Glutamatergic neuron (in vitro differentiated cells): ENCODE measurements at regions not wholly inside any gene's neighbourhood (a gene's known extent, or its start where the extent isn't known, plus 50 kb on each side); places are given as distances from the start of the nearest gene placed in this dataset.

Source experiments
- DNase-seq: peaks from one replicate; pipeline ENCODE4 v3.0.0; 2022
- H3K27ac Mint-ChIP-seq: one replicate; pipeline ENCODE4 v1.8.0; 2020; ENCODE audit warnings: mild to moderate bottlenecking, mixed read lengths, inconsistent platforms; ENCODE audit not compliant: unreplicated experiment
- H3K27me3 Mint-ChIP-seq: one replicate; pipeline ENCODE4 v1.8.0; 2020; ENCODE audit warnings: mild to moderate bottlenecking, moderate library complexity, mixed read lengths, inconsistent platforms; ENCODE audit not compliant: unreplicated experiment
- H3K36me3 Mint-ChIP-seq: one replicate; pipeline ENCODE4 v1.8.0; 2020; ENCODE audit warnings: mild to moderate bottlenecking, mixed read lengths, inconsistent platforms; ENCODE audit not compliant: unreplicated experiment
- H3K4me1 Mint-ChIP-seq: one replicate; pipeline ENCODE4 v1.8.0; 2020; ENCODE audit warnings: mild to moderate bottlenecking, low read depth, mixed read lengths, inconsistent platforms; ENCODE audit not compliant: unreplicated experiment
- H3K4me3 Mint-ChIP-seq: one replicate; pipeline ENCODE4 v1.8.0; 2020; ENCODE audit warnings: mild to moderate bottlenecking, mixed read lengths, inconsistent platforms; ENCODE audit not compliant: unreplicated experiment
- H3K9me3 Mint-ChIP-seq: one replicate; pipeline ENCODE4 v1.8.0; 2020; ENCODE audit warnings: mild to moderate bottlenecking, moderate library complexity, mixed read lengths, inconsistent platforms; ENCODE audit not compliant: unreplicated experiment
- TF ChIP-seq, protein P1 (sequence below): fragments of 200-600 bp; sonication (generic); IDR thresholded peaks from one replicate; pipeline ENCODE4 v1.5.0; 2021; ENCODE audit not compliant: partially characterized antibody, unreplicated experiment

DNA sequence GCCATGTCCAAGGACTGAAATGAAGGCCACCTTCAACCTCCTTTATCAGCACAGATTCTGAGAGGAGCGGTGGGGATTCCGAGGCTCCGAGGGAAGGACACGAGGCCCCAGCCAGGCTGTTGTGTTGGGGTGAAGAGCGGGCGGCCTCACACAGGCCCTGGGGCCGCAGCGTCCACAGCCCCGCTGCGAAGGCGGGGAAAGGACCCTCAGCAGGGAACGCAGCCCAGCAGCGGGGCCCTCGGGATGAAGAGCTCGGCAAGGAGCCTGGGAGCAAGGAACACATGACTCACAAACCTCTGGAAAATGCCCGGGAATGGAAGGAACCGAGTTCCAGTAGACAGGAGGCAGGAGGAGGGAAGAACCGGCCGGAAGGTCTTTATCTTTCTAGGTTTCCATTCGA, 227.2 kb downstream of the BRD1 start:
- Mint-ChIP-seq H3K27me3 (peaks cover 3% of the 10 kb centered on the region), H3K4me3 (no peak overlapping the region), H3K36me3 (no peaks in the 10 kb centered on the region), H3K4me1 (no peaks in the 10 kb centered on the region), H3K27ac (no peak overlapping the region), H3K9me3 (peaks cover 5% of the 10 kb centered on the region)
- no peak for DNase-seq
- TF ChIP-seq, protein P1, sequence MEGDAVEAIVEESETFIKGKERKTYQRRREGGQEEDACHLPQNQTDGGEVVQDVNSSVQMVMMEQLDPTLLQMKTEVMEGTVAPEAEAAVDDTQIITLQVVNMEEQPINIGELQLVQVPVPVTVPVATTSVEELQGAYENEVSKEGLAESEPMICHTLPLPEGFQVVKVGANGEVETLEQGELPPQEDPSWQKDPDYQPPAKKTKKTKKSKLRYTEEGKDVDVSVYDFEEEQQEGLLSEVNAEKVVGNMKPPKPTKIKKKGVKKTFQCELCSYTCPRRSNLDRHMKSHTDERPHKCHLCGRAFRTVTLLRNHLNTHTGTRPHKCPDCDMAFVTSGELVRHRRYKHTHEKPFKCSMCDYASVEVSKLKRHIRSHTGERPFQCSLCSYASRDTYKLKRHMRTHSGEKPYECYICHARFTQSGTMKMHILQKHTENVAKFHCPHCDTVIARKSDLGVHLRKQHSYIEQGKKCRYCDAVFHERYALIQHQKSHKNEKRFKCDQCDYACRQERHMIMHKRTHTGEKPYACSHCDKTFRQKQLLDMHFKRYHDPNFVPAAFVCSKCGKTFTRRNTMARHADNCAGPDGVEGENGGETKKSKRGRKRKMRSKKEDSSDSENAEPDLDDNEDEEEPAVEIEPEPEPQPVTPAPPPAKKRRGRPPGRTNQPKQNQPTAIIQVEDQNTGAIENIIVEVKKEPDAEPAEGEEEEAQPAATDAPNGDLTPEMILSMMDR = no peak

DNA sequence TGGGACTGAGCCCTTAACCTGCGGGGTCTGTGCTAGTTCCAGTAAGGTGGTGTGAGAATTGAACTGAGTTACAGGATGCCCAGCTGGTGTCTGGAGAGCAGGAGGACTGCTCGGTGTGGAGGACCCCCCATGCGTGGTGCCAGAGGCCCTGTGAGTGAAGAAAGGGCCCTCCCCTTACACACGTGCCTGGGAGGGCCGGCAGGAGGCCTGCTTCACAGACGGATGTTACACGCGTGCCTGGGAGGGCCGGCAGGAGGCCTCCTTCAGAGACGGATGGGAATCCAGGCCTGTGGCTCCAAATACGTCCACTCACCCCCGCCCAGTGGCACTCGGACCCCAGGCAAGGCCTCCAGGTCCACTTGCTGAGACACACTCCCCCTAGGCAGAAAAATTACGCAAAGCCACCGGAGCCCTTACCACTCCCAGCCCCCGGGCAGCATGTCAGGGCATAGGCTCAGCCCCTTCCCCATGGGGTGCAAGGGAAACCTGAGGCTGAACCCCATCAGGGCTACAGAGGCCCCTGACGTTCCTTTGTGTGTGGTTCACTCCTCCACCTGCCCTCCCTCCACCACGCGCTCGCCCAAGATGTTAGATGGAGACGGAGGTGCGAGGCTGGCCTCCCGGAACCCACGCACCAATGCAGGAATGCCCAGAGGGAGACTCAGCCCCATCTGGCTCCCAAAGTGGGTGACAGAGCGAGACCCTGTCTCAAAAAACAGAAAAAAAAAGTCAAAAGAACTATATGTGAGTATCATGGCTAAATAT, 227.8 kb downstream of the BRD1 start:
- H3K36me3 Mint-ChIP-seq = no peaks in the 10 kb centered on the region
- DNase-seq = no peak
- H3K4me1 Mint-ChIP-seq = no peaks in the 10 kb centered on the region
- H3K4me3 Mint-ChIP-seq = no peak overlapping the region
- TF ChIP-seq, protein P1 = no peak
- H3K27ac Mint-ChIP-seq = no peak overlapping the region
- peaks cover 5% of the 10 kb centered on the region for H3K9me3 Mint-ChIP-seq
- peaks cover 3% of the 10 kb centered on the region for H3K27me3 Mint-ChIP-seq

DNA sequence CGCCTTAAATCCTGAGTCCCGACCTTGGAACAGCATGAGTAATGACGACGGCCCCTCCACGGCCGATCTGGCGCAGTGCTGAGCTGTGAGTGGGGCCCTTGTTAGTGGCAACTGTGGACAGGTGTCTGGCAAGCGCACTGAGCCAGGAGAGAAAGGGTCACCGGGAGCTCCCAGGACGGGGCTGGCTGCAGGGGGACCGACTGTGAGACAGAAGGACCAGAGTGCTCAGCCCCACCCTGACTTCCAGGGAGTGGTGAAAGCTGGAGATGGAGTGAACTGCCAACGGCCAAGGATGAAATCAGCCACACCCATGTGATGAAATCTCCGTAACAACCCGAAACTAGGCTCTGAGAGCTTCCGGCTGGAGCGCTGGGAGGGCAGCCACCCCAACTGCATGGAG, 228.6 kb downstream of the BRD1 start:
- Mint-ChIP-seq H3K4me3 (no peak overlapping the region), H3K36me3 (no peaks in the 10 kb centered on the region), H3K27me3 (peaks cover 3% of the 10 kb centered on the region), H3K4me1 (no peaks in the 10 kb centered on the region), H3K27ac (no peak overlapping the region), H3K9me3 (peaks cover 8% of the 10 kb centered on the region)
- TF ChIP-seq, protein P1 = no peak
- no peak for DNase-seq

DNA sequence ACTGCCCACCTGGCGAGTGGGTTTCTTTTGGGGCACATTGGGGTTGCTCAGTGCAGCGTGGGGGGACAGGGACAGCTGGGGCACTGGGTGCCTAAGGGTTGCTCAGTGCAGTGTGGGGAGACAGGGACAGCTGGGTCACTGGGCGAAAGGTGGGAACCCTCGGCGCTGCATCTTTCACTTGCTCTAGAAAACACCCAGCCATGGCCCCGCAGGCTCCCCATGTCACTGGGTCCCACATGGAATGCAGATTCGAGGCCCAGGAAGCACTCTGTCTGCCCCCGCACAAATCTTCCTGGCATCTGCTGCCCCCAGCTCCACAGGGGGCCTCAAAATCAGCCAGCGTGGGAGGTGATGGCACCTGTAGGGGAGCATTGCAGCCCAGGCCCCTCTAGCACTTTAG, 229.3 kb downstream of the BRD1 start:
- H3K27ac Mint-ChIP-seq = no peak overlapping the region
- H3K4me3 Mint-ChIP-seq = no peak overlapping the region
- H3K36me3 Mint-ChIP-seq = no peaks in the 10 kb centered on the region
- H3K4me1 Mint-ChIP-seq = no peaks in the 10 kb centered on the region
- TF ChIP-seq, protein P1 = no peak
- H3K9me3 Mint-ChIP-seq = peaks cover 10% of the 10 kb centered on the region
- DNase-seq = no peak
- peaks cover 3% of the 10 kb centered on the region for H3K27me3 Mint-ChIP-seq

DNA sequence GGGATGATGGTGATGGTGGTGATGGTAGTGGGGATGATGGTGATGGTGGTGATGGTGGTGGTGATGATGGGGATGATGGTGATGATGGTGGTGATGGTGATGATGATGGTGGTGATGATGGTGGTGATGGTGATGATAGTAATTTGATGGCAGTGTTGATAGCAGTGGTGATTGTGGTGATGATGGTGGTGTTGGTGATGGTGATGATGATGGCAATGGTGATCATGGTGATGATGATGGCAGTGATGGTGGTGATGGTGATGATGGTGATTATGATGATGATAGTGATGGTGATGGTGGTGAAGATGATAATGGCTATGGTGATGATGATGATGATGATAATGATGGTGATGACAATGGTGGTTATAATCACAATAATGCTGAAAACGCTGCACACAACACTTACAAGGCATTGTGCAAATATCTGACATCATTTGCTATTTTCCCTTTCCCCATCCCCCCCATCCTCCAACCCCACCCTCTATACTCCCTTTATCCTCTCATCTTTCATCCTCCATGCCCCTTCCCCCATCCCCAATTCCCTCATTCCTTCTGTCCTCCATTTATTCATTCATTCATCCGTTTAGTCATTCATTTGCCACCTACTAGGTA, 230.1 kb downstream of the BRD1 start:
- Mint-ChIP-seq H3K27me3 (peaks cover 3% of the 10 kb centered on the region), H3K9me3 (peaks cover 10% of the 10 kb centered on the region)
- DNase-seq = no peak

More for the DNA sequence above, 230.1 kb downstream of the BRD1 start:
- H3K27ac Mint-ChIP-seq = no peak overlapping the region
- H3K4me3 Mint-ChIP-seq = no peak overlapping the region
- TF ChIP-seq, protein P1 = no peak
- no peaks in the 10 kb centered on the region for H3K4me1 Mint-ChIP-seq
- H3K36me3 Mint-ChIP-seq = no peaks in the 10 kb centered on the region
